ENCODE measurements at regions not wholly inside any gene's neighbourhood (a gene's known extent, or its start where the extent isn't known, plus 50 kb on each side); places are given as distances from the start of the nearest gene placed in this dataset.

GRCh38 chr3:23055733-23056376, 147.3 kb upstream of the UBE2E2 start:
- no peak overlapping the region for H3K18ac ChIP-seq (ENCODE audit: extremely low read depth, low read length)
- no peak overlapping the region for H4K8ac ChIP-seq (ENCODE audit: extremely low read depth, insufficient read depth, low read length)
- no peaks in the 10 kb centered on the region for H3K27me3 ChIP-seq (replicated peaks in 1 of 4; ENCODE audit: control insufficient read depth in 3 of 4, extremely low read depth in 1 of 4, insufficient read depth in 3 of 4, low read length in 3 of 4)
- no peak overlapping the region for H3K14ac ChIP-seq (ENCODE audit: insufficient read length)
- no peak overlapping the region for H2BK5ac ChIP-seq (ENCODE audit: low read depth, low read length)
- no peak overlapping the region for H3K4me3 ChIP-seq (ENCODE audit: extremely low read depth in 1 of 4, insufficient read depth in 2 of 4, low read depth in 3 of 4, low read length in 4 of 4)
- no peaks in the 10 kb centered on the region for H3K36me3 ChIP-seq (ENCODE audit: control insufficient read depth in 2 of 4, insufficient read depth in 4 of 4, low read length in 3 of 4)
- FAIRE-seq (no peak), DNase-seq (ENCODE audit: low read depth in 1 of 2, low spot score in 2 of 2) (no peak)
- no peak overlapping the region for H2BK20ac ChIP-seq (ENCODE audit: low read length)
- H4K5ac ChIP-seq (ENCODE audit: insufficient read length, low read depth, low read length) = no peak overlapping the region
- no peak overlapping the region for H3K23ac ChIP-seq (ENCODE audit: insufficient read length)
- POLR2A ChIA-PET (ENCODE audit: partially characterized antibody) = no interaction called here
- no peak overlapping the region for H3K27ac ChIP-seq (ENCODE audit: low read depth, low read length)
- no peaks in the 10 kb centered on the region for H4K20me1 ChIP-seq (replicated peaks in 1 of 2; ENCODE audit: control insufficient read depth in 1 of 2, insufficient read depth in 2 of 2, low read length in 2 of 2)
- H3K4ac ChIP-seq (replicated peaks; ENCODE audit: insufficient read length, low read depth, low read length) = no peak overlapping the region
- H2AFZ ChIP-seq (ENCODE audit: low read length) = no peak overlapping the region
- H2BK12ac ChIP-seq (ENCODE audit: low read depth, low read length) = no peak overlapping the region
- no peak overlapping the region for H2BK120ac ChIP-seq (replicated peaks; ENCODE audit: low read depth, low read length)
- H3K4me1 ChIP-seq (replicated peaks in 1 of 4; ENCODE audit: control insufficient read depth in 3 of 4, insufficient read depth in 4 of 4, low read length in 3 of 4) = no peaks in the 10 kb centered on the region
- H3K23me2 ChIP-seq (ENCODE audit: low read depth, low read length) = no peaks in the 10 kb centered on the region
- no peaks in the 10 kb centered on the region for H3K9me3 ChIP-seq (ENCODE audit: insufficient read depth in 2 of 2, low read depth in 1 of 2, low read length in 1 of 2)
- TF ChIP-seq NANOG (IDR thresholded peaks at IDR 0.05; ENCODE audit: insufficient read depth, low read depth, low read length, poor library complexity, severe bottlenecking) (no peak), SP4 (IDR thresholded peaks at IDR 0.05; ENCODE audit: low read length) (no peak), SIRT6 (IDR thresholded peaks at IDR 0.05; ENCODE audit: low read length) (no peak), TEAD4 (IDR thresholded peaks at IDR 0.05; ENCODE audit: low read depth, low read length) (no peak), CREB1 (IDR thresholded peaks at IDR 0.05) (no peak), RAD21 (IDR thresholded peaks at IDR 0.05 in 1 of 2, conservative IDR thresholded peaks at IDR 0.05 in 1 of 2; ENCODE audit: low read depth in 2 of 2, low read length in 2 of 2) (no peak), MAFK (IDR thresholded peaks at IDR 0.05; ENCODE audit: low read depth, low read length) (no peak), PHF8 (conservative IDR thresholded peaks at IDR 0.05; ENCODE audit: low read depth, low read length) (no peak), CHD2 (IDR thresholded peaks at IDR 0.05; ENCODE audit: low read length) (no peak), SIX5 (IDR thresholded peaks at IDR 0.05; ENCODE audit: low read depth, low read length) (no peak), BACH1 (IDR thresholded peaks at IDR 0.05; ENCODE audit: low read length) (no peak), KDM5A (IDR thresholded peaks at IDR 0.05; ENCODE audit: low read length) (no peak), GTF2F1 (IDR thresholded peaks at IDR 0.05; ENCODE audit: borderline replicate concordance, low read depth, low read length) (no peak), JUND (IDR thresholded peaks at IDR 0.05; ENCODE audit: low read length) (no peak), EZH2 (IDR thresholded peaks at IDR 0.05; ENCODE audit: low read depth, low read length, severe bottlenecking) (no peak), CHD1 (IDR thresholded peaks at IDR 0.05; ENCODE audit: low read depth, low read length) (no peak)
- H4K91ac ChIP-seq (replicated peaks; ENCODE audit: insufficient read length, low read length) = no peak overlapping the region
- H3K9ac ChIP-seq (replicated peaks in 1 of 4; ENCODE audit: extremely low read depth in 1 of 4, low read depth in 3 of 4, low read length in 3 of 4) = no peak overlapping the region
- H2BK15ac ChIP-seq (ENCODE audit: low read length) = no peak overlapping the region
- no peak overlapping the region for H3K4me2 ChIP-seq (ENCODE audit: insufficient read depth in 1 of 2, low read depth in 2 of 2, low read length in 2 of 2)
- CTCF ChIA-PET (ENCODE audit: partially characterized antibody) = no interaction called here
- no peaks in the 10 kb centered on the region for H3K79me1 ChIP-seq (ENCODE audit: low read depth, low read length)
- H3K56ac ChIP-seq (replicated peaks; ENCODE audit: insufficient read length, low read depth, low read length) = no peak overlapping the region
- H3K79me2 ChIP-seq (ENCODE audit: control insufficient read depth in 1 of 2, insufficient read depth in 2 of 2, low read length in 2 of 2) = no peaks in the 10 kb centered on the region
- WGBS, 2 experiments (ENCODE audit: extremely low coverage in 1 of 2, insufficient coverage in 1 of 2, insufficient read length in 1 of 2, insufficient replicate concordance in 2 of 2, low coverage in 1 of 2, low lambda C conversion rate in 2 of 2, missing lambda C conversion rate in 1 of 2) = 92% methylated on average over 2 of the region's 2 CpGs; no CpG with 5 or more reads in 1 of the 2 experiments
- no peak overlapping the region for H2AK5ac ChIP-seq (ENCODE audit: low read depth, low read length)

Data from H1 (cell line).